Right forelimb (tissue), 1 donor: ENCODE measurements at regions not wholly inside any gene's neighbourhood (a gene's known extent, or its start where the extent isn't known, plus 50 kb on each side); places are given as distances from the start of the nearest gene placed in this dataset.

Experiments used
- DNase-seq: peaks from one replicate; pipeline ENCODE4 v3.0.0-alpha.2; 2018

DNA sequence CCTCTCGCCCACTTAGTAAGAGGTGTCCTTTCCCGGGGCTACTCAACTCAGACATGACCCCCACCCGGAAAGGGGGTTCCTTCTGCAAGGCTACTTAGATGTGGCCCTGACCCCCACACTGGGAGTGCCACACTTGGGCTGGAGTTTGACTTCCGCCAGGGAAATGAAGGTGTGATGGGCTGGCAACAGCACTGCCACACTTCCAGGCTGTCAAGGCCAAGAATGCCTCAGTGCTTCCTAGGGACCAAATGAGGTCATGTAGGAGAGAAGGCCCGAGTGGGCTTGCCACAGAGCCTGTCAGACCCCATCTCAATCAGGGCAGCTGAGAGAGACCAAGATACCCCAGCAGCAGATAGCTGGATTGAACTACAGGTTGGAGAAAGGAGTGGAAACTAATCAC lies 55.5 kb downstream of the DRD1 start:
- DNase-seq = no peak

DNA sequence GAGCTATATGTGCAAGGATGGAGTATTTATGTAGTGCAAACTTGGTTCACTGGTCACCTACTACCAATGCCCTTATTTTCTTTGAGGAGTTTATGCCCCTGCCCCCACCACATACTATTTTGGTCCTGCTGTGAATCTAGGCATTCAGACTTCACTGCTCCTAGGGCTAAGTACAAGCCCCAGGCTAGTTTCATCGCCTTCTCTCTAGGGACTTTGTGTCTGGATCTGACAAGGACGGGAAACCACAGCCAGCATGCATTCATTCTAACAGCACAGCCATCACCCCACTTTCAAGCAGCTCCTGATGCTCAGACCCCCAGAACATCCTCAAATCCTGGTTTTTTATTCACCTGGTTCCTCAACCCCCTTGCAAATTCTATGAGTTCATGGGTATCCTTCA lies 56.8 kb downstream of the DRD1 start:
- DNase-seq = no peak

DNA sequence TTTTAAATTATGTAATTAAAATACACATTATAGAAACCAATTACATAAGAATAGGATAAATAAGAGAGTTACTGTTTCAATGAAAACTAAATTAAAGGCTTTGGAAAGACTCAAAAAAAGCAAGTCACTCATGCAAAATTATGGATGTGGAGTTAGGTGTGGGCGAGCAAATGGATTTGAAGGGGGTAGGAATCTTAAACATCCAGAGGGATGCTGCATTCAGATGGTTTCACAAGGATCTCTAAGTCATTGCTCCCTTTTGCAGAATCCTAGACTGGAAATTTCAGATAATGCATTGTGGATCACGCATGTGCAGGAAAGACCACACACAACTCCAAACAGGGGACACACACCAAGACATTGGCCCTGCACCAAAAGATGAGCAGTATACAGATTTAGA lies 57.5 kb downstream of the DRD1 start:
- DNase-seq = no peak

DNA sequence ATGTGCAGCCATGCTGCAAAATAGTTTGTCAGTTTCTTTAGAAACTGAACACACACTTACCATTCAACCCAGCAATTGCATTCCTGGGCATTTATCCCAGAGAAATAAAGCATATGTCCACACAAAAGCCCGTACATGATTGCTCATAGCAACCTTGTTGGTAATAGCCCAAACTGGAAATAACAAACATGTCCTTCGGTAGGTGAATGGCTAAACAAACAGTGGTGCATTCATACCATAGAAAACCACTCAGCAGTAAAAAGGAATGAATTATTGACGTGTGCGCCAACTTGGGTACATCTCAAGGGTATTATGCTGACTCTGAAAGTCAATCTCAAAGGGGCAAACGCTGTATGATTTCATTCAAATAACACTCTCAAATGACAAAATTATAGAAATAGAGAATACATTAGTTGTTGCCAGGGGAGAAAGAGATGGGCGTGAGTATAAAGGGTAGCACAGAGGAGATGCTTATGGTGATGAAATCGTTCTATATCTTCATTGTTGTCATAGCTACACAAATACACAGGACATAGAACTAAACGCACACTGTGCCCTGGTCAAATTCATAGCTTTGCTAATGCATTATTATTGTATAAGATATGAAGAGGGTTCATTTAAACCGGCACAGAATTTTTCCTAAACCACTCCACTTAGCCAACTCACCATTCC lies 58.2 kb downstream of the DRD1 start:
- no peak for DNase-seq

DNA sequence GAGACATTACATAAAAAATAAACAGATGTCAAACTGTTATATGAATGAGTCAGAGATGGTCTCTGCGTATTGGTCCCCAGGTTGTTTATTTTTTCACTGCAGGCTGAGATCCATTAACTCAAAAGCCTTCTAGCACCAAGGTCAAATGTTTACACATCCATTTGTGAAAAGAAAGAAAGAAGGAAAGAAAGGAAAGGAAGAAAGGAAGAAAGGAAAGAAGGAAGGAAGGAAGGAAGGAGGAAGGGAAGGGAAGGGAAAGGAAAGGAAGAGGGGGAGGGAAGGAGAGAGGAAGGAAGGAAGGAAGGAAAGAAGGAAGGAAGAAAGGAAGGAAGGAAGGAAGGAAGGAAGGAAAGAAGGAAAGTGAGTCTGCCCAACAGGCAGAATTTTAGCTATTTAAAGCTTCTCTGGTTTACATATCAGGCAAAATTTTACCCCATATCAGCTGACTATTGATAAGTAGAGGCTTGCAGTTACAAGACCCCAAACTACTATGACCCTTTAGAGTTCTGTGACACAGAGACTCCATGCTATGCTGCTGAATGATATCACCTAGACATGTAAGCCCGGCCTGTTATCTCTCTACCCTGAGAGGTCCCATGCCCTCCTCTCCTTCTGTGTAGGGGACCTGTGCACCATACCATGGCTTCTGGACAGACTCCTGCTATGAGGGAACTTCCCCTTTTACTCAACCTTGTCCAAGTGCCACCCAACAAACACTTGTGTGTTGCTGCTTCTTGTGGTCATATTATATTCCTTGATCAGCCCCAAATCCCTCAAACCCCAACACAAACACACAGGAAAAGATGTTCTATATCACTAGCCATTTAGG lies 59.0 kb downstream of the DRD1 start:
- DNase-seq = no peak

GRCh38 chr5:175383350-175383749 lies 60.6 kb downstream of the DRD1 start:
- DNase-seq = no peak

DNA sequence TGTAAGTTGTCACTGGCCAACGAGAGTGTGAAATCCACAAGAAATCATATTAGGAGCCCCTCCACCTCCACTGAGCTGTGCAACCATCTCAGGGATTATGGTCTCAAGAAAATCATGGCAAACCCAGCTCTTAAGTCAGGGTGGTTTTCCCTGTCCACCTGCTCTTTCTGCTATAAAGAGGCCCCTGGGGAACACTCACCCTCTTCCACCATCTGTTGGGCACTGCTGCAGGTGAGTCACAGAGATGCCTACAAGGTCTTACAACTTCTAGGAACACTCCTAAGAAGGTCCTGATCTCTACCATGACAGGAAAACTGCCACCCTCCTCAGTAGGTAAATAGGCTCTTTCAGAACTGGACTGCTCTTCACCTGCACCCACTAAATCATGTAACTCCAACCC lies 61.8 kb downstream of the DRD1 start:
- no peak for DNase-seq

GRCh38 chr5:175381130-175381529 lies 62.9 kb downstream of the DRD1 start:
- DNase-seq = no peak

- no peak for DNase-seq
These were observed 63.3 kb downstream of the DRD1 start for GRCh38 chr5:175380701-175381100.

- no peak for DNase-seq
These were observed 64.1 kb downstream of the DRD1 start for GRCh38 chr5:175379867-175380266.

DNA sequence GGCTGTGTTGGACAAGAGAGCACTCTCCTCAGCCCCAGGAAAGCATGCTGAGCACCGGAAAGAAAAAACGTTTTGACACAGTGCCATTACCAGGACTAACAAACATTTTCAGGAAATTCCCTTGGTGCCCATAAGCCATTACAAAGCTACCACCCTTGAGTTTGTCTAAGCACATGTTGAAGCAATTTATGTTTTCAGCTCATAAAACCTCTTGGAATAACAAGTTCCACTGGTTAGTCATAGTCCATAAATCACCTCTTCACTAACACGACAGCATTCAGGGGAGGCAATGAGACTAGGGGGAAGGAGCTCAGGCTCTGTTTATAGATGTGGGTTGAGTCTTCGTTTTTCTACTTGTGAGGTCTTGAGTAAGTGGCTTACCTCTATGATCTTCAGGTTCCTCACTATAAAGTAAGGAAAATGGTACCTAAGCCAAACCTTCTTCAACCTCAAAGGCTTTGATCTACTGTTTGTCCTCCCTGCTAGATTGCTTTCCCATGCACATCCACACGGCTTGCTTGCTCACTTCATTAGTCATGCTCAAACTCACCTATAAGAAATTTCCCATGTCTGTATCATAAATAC lies 65.4 kb downstream of the DRD1 start:
- no peak for DNase-seq

GRCh38 chr5:175377816-175378215 lies 66.2 kb downstream of the DRD1 start:
- no peak for DNase-seq

GRCh38 chr5:175374166-175374875 lies 69.7 kb downstream of the DRD1 start:
- no peak for DNase-seq

- no peak for DNase-seq
These were observed 78.1 kb downstream of the DRD1 start for GRCh38 chr5:175365866-175366265.

DNA sequence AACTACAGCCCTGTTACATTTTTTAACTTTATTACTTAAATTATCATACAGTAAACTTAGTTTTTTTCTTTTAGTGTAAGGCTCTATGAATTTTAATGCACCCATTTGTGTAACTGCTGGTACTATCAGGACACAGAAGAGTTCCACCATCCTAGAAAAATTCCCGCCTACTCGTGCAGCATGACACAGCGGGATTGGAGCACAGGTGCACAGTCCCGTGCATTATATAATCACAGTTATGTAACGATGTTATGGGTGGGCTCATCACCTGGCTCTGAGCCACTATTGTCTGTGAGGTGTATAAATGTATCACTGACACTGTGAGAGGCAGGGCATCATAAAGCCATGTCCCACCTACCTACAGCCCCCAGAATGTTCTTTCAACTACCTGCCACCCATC lies 80.7 kb downstream of the DRD1 start:
- DNase-seq = no peak

DNA sequence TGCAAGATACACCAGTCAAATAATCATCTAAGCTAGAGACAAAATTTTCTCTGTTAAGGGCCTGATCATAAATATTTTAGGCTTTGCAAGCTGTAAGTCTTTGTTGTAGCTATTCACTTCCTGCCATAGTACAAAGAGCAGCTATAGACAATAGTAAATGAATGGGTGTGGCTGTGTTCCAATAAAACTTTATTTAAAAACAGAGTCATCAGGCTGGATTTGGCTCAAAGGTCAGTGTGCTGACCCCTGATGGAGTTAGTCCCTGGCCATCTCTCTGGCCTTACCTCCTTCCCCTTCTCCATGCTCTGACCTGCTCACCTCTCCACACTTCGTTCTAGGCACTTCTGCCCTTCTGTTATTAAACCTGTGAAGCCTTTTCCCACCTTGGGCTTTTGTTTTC lies 86.0 kb downstream of the DRD1 start:
- DNase-seq = no peak

DNA sequence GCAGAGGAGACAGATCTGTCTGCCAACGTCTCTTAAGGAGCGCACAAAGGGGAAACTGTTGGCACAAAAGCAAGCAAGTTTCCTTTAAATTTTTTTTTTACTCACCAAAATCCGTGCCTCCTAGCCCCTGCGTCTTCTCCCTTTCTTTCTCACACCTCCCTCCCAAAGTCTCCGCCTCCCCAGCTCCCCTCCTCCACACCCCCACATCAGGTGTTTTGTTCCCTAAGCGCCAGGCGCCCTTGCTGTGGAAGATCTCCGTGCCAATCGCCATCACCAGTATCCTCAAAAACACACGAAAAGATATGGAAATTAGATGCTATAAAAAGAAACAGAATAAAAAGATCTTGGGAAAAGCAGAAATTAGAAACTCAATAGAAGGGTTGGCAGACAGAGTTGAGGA lies 87.6 kb downstream of the DRD1 start:
- DNase-seq = no peak

- DNase-seq = no peak
These were observed 89.0 kb downstream of the DRD1 start for GRCh38 chr5:175354964-175355363.

- DNase-seq = no peak
These were observed 90.1 kb downstream of the DRD1 start for GRCh38 chr5:175353926-175354325.

DNA sequence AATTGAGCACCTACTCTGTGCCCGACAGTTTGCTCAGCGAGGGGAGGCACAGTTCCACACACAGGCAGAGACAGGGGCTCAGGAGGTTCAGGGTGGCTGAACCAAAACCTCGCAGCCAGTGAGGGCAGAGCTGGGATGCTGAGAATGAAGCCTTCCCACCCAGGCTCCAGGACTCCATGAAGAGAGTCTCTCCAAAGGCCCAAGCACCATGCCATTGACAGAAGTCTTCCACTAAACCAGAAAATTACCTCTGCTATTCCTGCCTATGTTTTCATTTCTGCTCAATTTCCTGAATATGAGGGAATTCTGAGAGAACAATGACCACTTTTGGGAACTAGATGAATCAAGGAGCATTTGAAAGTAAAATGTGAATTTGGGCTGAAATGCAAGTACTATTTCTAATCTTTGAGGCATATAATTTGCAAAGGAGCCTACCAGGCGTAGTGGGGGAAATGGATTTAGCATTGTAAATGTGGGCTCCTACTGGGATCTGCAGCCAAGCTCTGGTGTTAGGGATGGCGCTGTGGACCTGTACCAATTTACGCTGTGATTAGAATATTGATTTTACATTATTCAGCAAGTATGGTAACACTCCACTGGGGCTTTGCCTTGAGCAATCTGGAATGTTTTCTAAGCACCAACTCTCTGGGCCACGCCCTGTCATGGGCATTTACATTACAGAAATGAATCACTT lies 91.9 kb downstream of the DRD1 start:
- DNase-seq = no peak

DNA sequence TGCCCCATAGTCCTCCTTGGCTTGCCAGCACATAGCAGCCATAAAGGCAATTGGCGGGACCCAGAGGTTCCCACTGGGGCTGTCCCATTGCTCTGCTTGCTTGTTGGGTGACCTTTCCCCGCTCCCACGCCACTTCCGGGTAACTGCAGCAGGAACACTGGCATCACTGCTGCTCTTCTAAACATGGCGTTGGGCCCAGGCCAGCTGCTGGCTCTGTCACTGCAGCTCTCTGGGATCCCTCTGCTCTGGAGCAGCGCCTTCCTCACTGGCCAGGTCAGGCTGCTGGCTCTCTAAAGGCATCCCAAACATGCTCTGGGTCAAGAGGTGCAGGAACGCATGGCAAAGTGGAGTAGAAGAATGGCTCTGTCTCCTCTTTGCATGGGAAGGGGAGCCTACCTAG lies 92.9 kb downstream of the DRD1 start:
- DNase-seq = no peak

DNA sequence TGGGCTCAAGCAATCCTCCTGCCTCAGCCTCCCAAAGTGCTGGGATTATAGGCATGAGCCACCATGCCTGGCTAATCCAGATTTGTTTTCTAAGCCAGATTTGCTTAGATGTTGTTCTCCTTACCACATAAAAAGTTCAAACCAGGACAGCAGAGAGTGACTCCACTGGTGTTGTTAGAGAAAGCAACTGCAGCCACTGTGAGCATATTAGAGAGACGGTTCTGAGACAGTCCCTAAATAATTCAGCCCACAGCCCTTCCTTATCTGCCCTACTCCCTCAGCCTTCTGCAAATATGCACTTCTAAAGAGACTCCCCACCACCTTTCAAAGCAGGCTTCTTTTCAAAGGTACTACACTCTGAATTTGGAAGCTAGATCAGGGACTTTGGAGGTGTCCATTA lies 96.1 kb downstream of the DRD1 start:
- DNase-seq = no peak

DNA sequence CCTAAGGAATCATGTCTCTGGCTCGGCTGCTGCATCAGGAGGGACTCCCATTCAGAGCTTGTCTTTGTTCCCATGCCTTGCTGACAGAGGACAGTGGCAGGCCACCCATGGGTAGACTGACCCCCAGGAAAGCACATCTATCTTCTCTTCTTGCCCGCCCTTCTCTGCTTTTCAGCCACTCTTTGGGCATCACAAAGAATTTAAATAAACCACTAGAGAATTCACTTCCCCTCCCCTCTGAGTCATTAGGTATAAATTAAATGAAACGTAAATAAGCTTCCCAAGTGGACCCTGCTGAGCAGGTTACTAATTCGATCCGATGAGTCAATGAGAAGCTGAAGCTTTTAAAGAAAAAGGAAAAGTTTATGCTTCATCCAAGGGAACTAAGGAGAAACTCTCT lies 97.0 kb downstream of the DRD1 start:
- DNase-seq = no peak
